ENCODE measurements at regions not wholly inside any gene's neighbourhood (a gene's known extent, or its start where the extent isn't known, plus 50 kb on each side); places are given as distances from the start of the nearest gene placed in this dataset.

DNA sequence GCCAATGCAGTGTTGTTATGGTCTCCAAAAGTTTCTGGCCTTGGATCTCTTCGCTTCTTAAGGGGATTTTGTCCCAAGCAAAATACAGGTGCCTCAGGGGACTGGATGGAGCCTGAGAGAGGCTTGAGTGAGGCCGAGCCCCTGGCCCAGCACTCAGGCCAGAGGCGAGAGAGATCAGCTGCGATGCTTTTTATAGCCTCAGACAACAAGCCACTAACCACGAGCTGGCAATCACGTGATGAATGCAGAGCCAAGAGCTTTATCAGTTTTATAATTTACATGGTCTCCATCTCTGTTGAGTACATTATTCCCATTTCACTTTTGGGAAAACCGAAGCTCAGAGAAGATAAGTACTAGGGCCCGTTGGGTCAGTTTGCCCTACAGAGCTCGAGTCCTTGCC is 360.0 kb upstream of the CDH5 start:
- TF ChIP-seq CTCF (IDR thresholded peaks at IDR 0.05) (no peak), POLR2A (IDR thresholded peaks at IDR 0.05) (no peak)

Data from uterus (tissue), 2 donors.